IMR-90 (cell line): ENCODE measurements at regions not wholly inside any gene's neighbourhood (a gene's known extent, or its start where the extent isn't known, plus 50 kb on each side); places are given as distances from the start of the nearest gene placed in this dataset.
A peak's percentile ranks its signal among the peaks of the same experiment; 100 is the strongest.

ENCODE experiments used
- ATAC-seq: fragments of 200-7000 bp; cut with Tn5 transposase; 2 replicates; pipeline ENCODE4 v1.9.1; 2020; ENCODE audit warnings: low read depth, mild to moderate bottlenecking, moderate library complexity
- BruUV-seq: library from RNA; stranded (reverse); fragments of 400-500 nt; replicated peaks from 2 replicates; lab custom pipeline; 2021; lab: Mats Ljungman, UMichigan
- CTCF ChIA-PET: fragments of 300-600 bp; formaldehyde crosslinking; extraction: SDS; loops from one replicate; lab custom pipeline; 2021; ENCODE audit warnings: antibody characterized with exemption; lab: Yijun Ruan, JAX
- POLR2A ChIA-PET: fragments of 300-600 bp; sonication (Branson Sonifier 250); formaldehyde crosslinking; loops from one replicate; lab custom pipeline; 2022; ENCODE audit warnings: antibody characterized with exemption; ENCODE audit not compliant: unreplicated experiment; lab: Charles Lee
- DNase-seq: peaks from one replicate; pipeline ENCODE4 v3.0.0; 2013
- H2AFZ ChIP-seq: replicated peaks from 2 replicates; pipeline ENCODE3; 2013; ENCODE audit warnings: low read length, mild to moderate bottlenecking; ENCODE audit not compliant: poor library complexity
- H2AK5ac ChIP-seq: 2 replicates; pipeline ENCODE4 v1.6.1; 2013; ENCODE audit warnings: low read depth, low read length, inconsistent platforms
- H2AK9ac ChIP-seq: replicated peaks from 2 replicates; pipeline ENCODE3; 2013; ENCODE audit warnings: mild to moderate bottlenecking, low read depth, low read length, moderate library complexity; ENCODE audit not compliant: poor library complexity
- H2BK120ac ChIP-seq: 2 replicates; pipeline ENCODE4 v1.6.1; 2013; ENCODE audit warnings: low read depth, low read length, inconsistent platforms
- H2BK15ac ChIP-seq: 3 replicates; pipeline ENCODE4 v1.6.1; 2013; ENCODE audit warnings: low read depth, low read length, inconsistent platforms
- H2BK20ac ChIP-seq: 2 replicates; pipeline ENCODE4 v1.6.1; 2013; ENCODE audit warnings: low read depth, mild to moderate bottlenecking, inconsistent platforms, low read length, moderate library complexity
- H2BK5ac ChIP-seq: 2 replicates; pipeline ENCODE4 v1.6.1; 2013; ENCODE audit warnings: mild to moderate bottlenecking, low read depth, low read length, inconsistent platforms; ENCODE audit not compliant: poor library complexity, severe bottlenecking
- H3K14ac ChIP-seq: replicated peaks from 2 replicates; pipeline ENCODE4 v1.6.1; 2013; ENCODE audit warnings: low read depth, low read length, inconsistent platforms
- H3K18ac ChIP-seq: 2 replicates; pipeline ENCODE4 v1.6.1; 2013; ENCODE audit warnings: low read depth, low read length, control low read depth
- H3K23ac ChIP-seq: 2 replicates; pipeline ENCODE4 v1.6.1; 2013; ENCODE audit warnings: low read depth, low read length, inconsistent platforms
- H3K27ac ChIP-seq: 2 replicates; pipeline ENCODE4 v1.5.1; 2013; ENCODE audit warnings: mild to moderate bottlenecking, control low read depth, low read length; ENCODE audit not compliant: insufficient read depth
- H3K27me3 ChIP-seq: 2 replicates; pipeline ENCODE4 v1.6.1; 2013; ENCODE audit warnings: low read length; ENCODE audit not compliant: control insufficient read depth, insufficient read depth
- H3K36me3 ChIP-seq: 2 replicates; pipeline ENCODE4 v1.6.1; 2013; ENCODE audit warnings: low read length, mixed read lengths; ENCODE audit not compliant: control insufficient read depth, insufficient read depth
- H3K4ac ChIP-seq: 2 replicates; pipeline ENCODE4 v1.6.1; 2013; ENCODE audit warnings: low read depth, low read length, inconsistent platforms
- H3K4me1 ChIP-seq: 2 replicates; pipeline ENCODE4 v1.6.1; 2013; ENCODE audit warnings: low read length, mixed read lengths; ENCODE audit not compliant: control insufficient read depth, insufficient read depth
- H3K4me2 ChIP-seq: 2 replicates; pipeline ENCODE4 v1.6.1; 2013; ENCODE audit warnings: low read depth, mild to moderate bottlenecking, control low read depth, low read length, moderate library complexity
- H3K4me3 ChIP-seq: 2 replicates; pipeline ENCODE4 v1.5.1; 2013; ENCODE audit warnings: low read depth, mild to moderate bottlenecking, control low read depth, low read length, moderate library complexity; ENCODE audit not compliant: insufficient read depth
- H3K56ac ChIP-seq: 2 replicates; pipeline ENCODE4 v1.6.1; 2013; ENCODE audit warnings: low read length, inconsistent platforms; ENCODE audit not compliant: insufficient read depth; ENCODE audit errors: extremely low read depth
- H3K79me1 ChIP-seq, 2 experiments: 2 replicates each; pipeline ENCODE4 v1.6.1; 2013; ENCODE audit warnings: low read length in 2 of 2, inconsistent platforms in 1 of 2, low read depth in 1 of 2
- H3K9ac ChIP-seq: 2 replicates; pipeline ENCODE4 v1.6.1; 2013; ENCODE audit warnings: low read depth, low read length, control low read depth
- H3K9me1 ChIP-seq: 2 replicates; pipeline ENCODE4 v1.6.1; 2013; ENCODE audit warnings: low read length, inconsistent platforms; ENCODE audit not compliant: insufficient read depth
- H3K9me3 ChIP-seq: 2 replicates; pipeline ENCODE4 v1.6.1; 2013; ENCODE audit warnings: low read length; ENCODE audit not compliant: control insufficient read depth, insufficient read depth
- H4K20me1 ChIP-seq: 2 replicates; pipeline ENCODE4 v1.6.1; 2013; ENCODE audit warnings: low read length, inconsistent platforms; ENCODE audit not compliant: insufficient read depth
- H4K5ac ChIP-seq: 2 replicates; pipeline ENCODE4 v1.6.1; 2013; ENCODE audit warnings: mild to moderate bottlenecking, low read depth, low read length, control low read depth
- H4K8ac ChIP-seq, 2 experiments: 2 replicates each; pipeline ENCODE4 v1.6.1; 2013; ENCODE audit warnings: low read depth in 2 of 2, low read length in 2 of 2, control low read depth in 1 of 2, inconsistent platforms in 1 of 2
- H4K91ac ChIP-seq: 2 replicates; pipeline ENCODE4 v1.6.1; 2013; ENCODE audit warnings: low read depth, low read length, inconsistent platforms; ENCODE audit not compliant: insufficient read depth
- BHLHE40 ChIP-seq: fragments of 150-350 bp; IDR thresholded peaks from 2 replicates; pipeline ENCODE4 v1.6.1; 2016; ENCODE audit warnings: mild to moderate bottlenecking, low read depth, low read length
- CEBPB ChIP-seq: IDR thresholded peaks from 2 replicates; pipeline ENCODE4 v1.6.1; 2012; ENCODE audit warnings: low read depth, low read length, improper control_type of control experiment
- CTCF ChIP-seq: conservative IDR thresholded peaks from 2 replicates; pipeline ENCODE4 v1.5.1; 2012; ENCODE audit warnings: mild to moderate bottlenecking, low read depth, low read length, improper control_type of control experiment
- MAFK ChIP-seq: IDR thresholded peaks from 2 replicates; pipeline ENCODE4 v1.6.1; 2012; ENCODE audit warnings: low read depth, low read length, improper control_type of control experiment
- RFX5 ChIP-seq: IDR thresholded peaks from 2 replicates; pipeline ENCODE4 v1.8.0; 2012; ENCODE audit warnings: low read depth, mild to moderate bottlenecking, low read length, moderate library complexity
- WGBS, 2 experiments: methylation state at CpG; one replicate each; pipeline versions ENCODE4 v1.1.5 to v1.1.7; 2013; ENCODE audit warnings: missing lambda C conversion rate in 2 of 2; ENCODE audit not compliant: insufficient read length in 1 of 2; ENCODE audit errors: extremely low coverage in 2 of 2; 5-methylcytosine and 5-hydroxymethylcytosine counted together
- dilution Hi-C: fragments of 300-500 bp; cut with HindIII; formaldehyde crosslinking; loops from one replicate; pipeline ENCODE4 v1.14.3; 2018; ENCODE audit warnings: low sequenced_read_pairs; ENCODE audit not compliant: unreplicated experiment
- in situ Hi-C: fragments of 300-500 bp; cut with MboI; formaldehyde crosslinking; loops from 3 replicates; pipeline ENCODE4 v1.14.3; 2019; ENCODE audit warnings: low sequenced_read_pairs, inconsistent platforms, mixed read lengths
- intact Hi-C: fragments of 100-400 bp; cut with micrococcal nuclease; formaldehyde crosslinking; loops from 2 replicates; pipeline ENCODE4 v1.10.0; 2022

GRCh38 chr2:6410313-6410712 lies 455.4 kb downstream of the CMPK2 start:
- Histone ChIP-seq H4K91ac (no peak overlapping the region), H3K9me3 (no peaks in the 10 kb centered on the region), H2AK9ac (no peak overlapping the region), H2BK120ac (no peak overlapping the region), H3K4ac (no peak overlapping the region), H3K23ac (no peak overlapping the region), H2BK5ac (no peak overlapping the region), H3K4me3 (no peak overlapping the region), H3K27ac (no peak overlapping the region), H4K20me1 (no peaks in the 10 kb centered on the region), H3K14ac (no peak overlapping the region), H2AFZ (no peak overlapping the region), H3K36me3 (no peaks in the 10 kb centered on the region), H3K9ac (no peak overlapping the region), H3K56ac (no peak overlapping the region), H2BK15ac (no peak overlapping the region), H4K8ac (no peak overlapping the region), H3K9me1 (no peaks in the 10 kb centered on the region), H3K4me2 (no peak overlapping the region), H4K5ac (no peak overlapping the region), H3K18ac (no peak overlapping the region), H2AK5ac (no peak overlapping the region), H3K79me1 (no peaks in the 10 kb centered on the region), H3K4me1 (peaks cover 1% of the 10 kb centered on the region; the same call in 1 of the 2 replicates), H3K27me3 (no peaks in the 10 kb centered on the region), H2BK20ac (no peak overlapping the region)
- POLR2A ChIA-PET = no interaction called here
- intact Hi-C loops (no loop called here), dilution Hi-C loops (no loop called here), in situ Hi-C loops (no loop called here)
- TF ChIP-seq MAFK = no peak
- no peak for TF ChIP-seq BHLHE40
- TF ChIP-seq RFX5 = no peak
- no peak for TF ChIP-seq CTCF
- no peak for TF ChIP-seq CEBPB
- no TSS peak for BruUV-seq
- CTCF ChIA-PET = interaction anchor here (1.2 kb wide), 1 partner anchor 57 kb away, joined by 3 read pairs; no protein-coding TSS in a partner anchor
- DNase-seq (peak; percentile 6), ATAC-seq (peak; percentile 24; the same call in 1 of the 2 replicates)
- WGBS, 2 experiments = 0% methylated on average over 1 of the region's 3 CpGs; no CpG with 5 or more reads in 1 of the 2 experiments
